ENCODE measurements at regions not wholly inside any gene's neighbourhood (a gene's known extent, or its start where the extent isn't known, plus 50 kb on each side); places are given as distances from the start of the nearest gene placed in this dataset.
A peak's percentile ranks its signal among the peaks of the same experiment; 100 is the strongest.

- POLR2A ChIA-PET (ENCODE audit: unreplicated experiment) = no interaction called here
- peak overlapping the region; percentile 67 for H3K27ac ChIP-seq (ENCODE audit: low read length)
- H3K79me2 ChIP-seq (ENCODE audit: low read length) = peaks cover 61% of the 10 kb centered on the region
Measured at GRCh38 chr4:41362621-41363383, 106.1 kb downstream of the UCHL1 start.

GRCh38 chr4:41363384-41363981 is 106.8 kb downstream of the UCHL1 start:
- ChIA-PET CTCF (no interaction called here), POLR2A (ENCODE audit: unreplicated experiment) (no interaction called here)
- Histone ChIP-seq H3K4me3 (ENCODE audit: low read length) (peak overlapping the region; percentile 85), H3K79me2 (ENCODE audit: low read length) (peaks cover 61% of the 10 kb centered on the region), H3K9me2 (replicated peaks; ENCODE audit: low read length) (no peaks in the 10 kb centered on the region), H4K20me1 (ENCODE audit: low read length) (no peaks in the 10 kb centered on the region), H3K4me2 (ENCODE audit: low read length) (peak overlapping the region; percentile 99), H3K27me3 (ENCODE audit: low read length) (no peaks in the 10 kb centered on the region), H3K9ac (ENCODE audit: low read length) (peak overlapping the region; percentile 33; the same call in 1 of the 2 replicates), H3K9me3 (ENCODE audit: low read length) (no peaks in the 10 kb centered on the region), H3K4me1 (ENCODE audit: insufficient read depth, low read length) (peaks cover 35% of the 10 kb centered on the region), H3K36me3 (ENCODE audit: low read depth, low read length) (no peaks in the 10 kb centered on the region; the same call in 1 of the 2 replicates), H3K27ac (ENCODE audit: low read length) (peak overlapping the region; percentile 67), H3F3A (ENCODE audit: low read length, unreplicated experiment) (no peaks in the 10 kb centered on the region), H2AFZ (ENCODE audit: low read length) (peak overlapping the region; percentile 88)
- intact Hi-C loops (cut with micrococcal nuclease) = no loop called here
- ATAC-seq (peak; percentile 31), DNase-seq (peak; percentile 60)
- BruUV-seq (replicated peaks) = no TSS peak
- TF ChIP-seq, protein P1, sequence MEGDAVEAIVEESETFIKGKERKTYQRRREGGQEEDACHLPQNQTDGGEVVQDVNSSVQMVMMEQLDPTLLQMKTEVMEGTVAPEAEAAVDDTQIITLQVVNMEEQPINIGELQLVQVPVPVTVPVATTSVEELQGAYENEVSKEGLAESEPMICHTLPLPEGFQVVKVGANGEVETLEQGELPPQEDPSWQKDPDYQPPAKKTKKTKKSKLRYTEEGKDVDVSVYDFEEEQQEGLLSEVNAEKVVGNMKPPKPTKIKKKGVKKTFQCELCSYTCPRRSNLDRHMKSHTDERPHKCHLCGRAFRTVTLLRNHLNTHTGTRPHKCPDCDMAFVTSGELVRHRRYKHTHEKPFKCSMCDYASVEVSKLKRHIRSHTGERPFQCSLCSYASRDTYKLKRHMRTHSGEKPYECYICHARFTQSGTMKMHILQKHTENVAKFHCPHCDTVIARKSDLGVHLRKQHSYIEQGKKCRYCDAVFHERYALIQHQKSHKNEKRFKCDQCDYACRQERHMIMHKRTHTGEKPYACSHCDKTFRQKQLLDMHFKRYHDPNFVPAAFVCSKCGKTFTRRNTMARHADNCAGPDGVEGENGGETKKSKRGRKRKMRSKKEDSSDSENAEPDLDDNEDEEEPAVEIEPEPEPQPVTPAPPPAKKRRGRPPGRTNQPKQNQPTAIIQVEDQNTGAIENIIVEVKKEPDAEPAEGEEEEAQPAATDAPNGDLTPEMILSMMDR (conservative IDR thresholded peaks at IDR 0.05; ENCODE audit: low read depth, low read length) = no peak
- TF ChIP-seq EZH2phosphoT487 (IDR thresholded peaks at IDR 0.05; ENCODE audit: borderline replicate concordance, low read length) (no peak), EZH2 (IDR thresholded peaks at IDR 0.05; ENCODE audit: low read length, unreplicated experiment) (no peak)

More at GRCh38 chr4:41362621-41363383, 106.1 kb downstream of the UCHL1 start:
- BruUV-seq (replicated peaks) = no TSS peak
- Histone ChIP-seq H4K20me1 (ENCODE audit: low read length) (no peaks in the 10 kb centered on the region), H3F3A (ENCODE audit: low read length, unreplicated experiment) (no peaks in the 10 kb centered on the region), H3K4me2 (ENCODE audit: low read length) (peak overlapping the region; percentile 99), H3K27me3 (ENCODE audit: low read length) (no peaks in the 10 kb centered on the region), H3K9me2 (replicated peaks; ENCODE audit: low read length) (no peaks in the 10 kb centered on the region), H3K9me3 (ENCODE audit: low read length) (no peaks in the 10 kb centered on the region), H3K9ac (ENCODE audit: low read length) (peak overlapping the region; percentile 60), H3K36me3 (ENCODE audit: low read depth, low read length) (no peaks in the 10 kb centered on the region; the same call in 1 of the 2 replicates), H3K4me1 (ENCODE audit: insufficient read depth, low read length) (peaks cover 35% of the 10 kb centered on the region), H2AFZ (ENCODE audit: low read length) (peak overlapping the region; percentile 88; the same call in 1 of the 2 replicates), H3K4me3 (ENCODE audit: low read length) (peak overlapping the region; percentile 85)
- DNase-seq (no peak), ATAC-seq (no peak)
- TF ChIP-seq, protein P1 (conservative IDR thresholded peaks at IDR 0.05; ENCODE audit: low read depth, low read length) = no peak
- TF ChIP-seq EZH2 (IDR thresholded peaks at IDR 0.05; ENCODE audit: low read length, unreplicated experiment) (no peak), EZH2phosphoT487 (IDR thresholded peaks at IDR 0.05; ENCODE audit: borderline replicate concordance, low read length) (no peak)
- intact Hi-C loops (cut with micrococcal nuclease) = no loop called here
- CTCF ChIA-PET = no interaction called here

- Histone ChIP-seq H3K9ac (ENCODE audit: low read length) (no peak overlapping the region), H3K9me3 (ENCODE audit: low read length) (no peaks in the 10 kb centered on the region), H3K9me2 (replicated peaks; ENCODE audit: low read length) (no peaks in the 10 kb centered on the region), H3K4me3 (ENCODE audit: low read length) (no peak overlapping the region), H3K27ac (ENCODE audit: low read length) (no peak overlapping the region), H4K20me1 (ENCODE audit: low read length) (no peaks in the 10 kb centered on the region), H3K4me2 (ENCODE audit: low read length) (peak overlapping the region; percentile 99), H3K79me2 (ENCODE audit: low read length) (peaks cover 61% of the 10 kb centered on the region), H3K36me3 (ENCODE audit: low read depth, low read length) (no peaks in the 10 kb centered on the region; the same call in 1 of the 2 replicates), H3K27me3 (ENCODE audit: low read length) (no peaks in the 10 kb centered on the region), H2AFZ (ENCODE audit: low read length) (no peak overlapping the region), H3F3A (ENCODE audit: low read length, unreplicated experiment) (no peaks in the 10 kb centered on the region), H3K4me1 (ENCODE audit: insufficient read depth, low read length) (peaks cover 32% of the 10 kb centered on the region)
- DNase-seq = no peak
- CTCF ChIA-PET = no interaction called here
- no TSS peak for BruUV-seq (replicated peaks)
- intact Hi-C loops (cut with micrococcal nuclease) = no loop called here
- no peak for TF ChIP-seq EZH2 (IDR thresholded peaks at IDR 0.05; ENCODE audit: low read length, unreplicated experiment)
- TF ChIP-seq EZH2phosphoT487 (IDR thresholded peaks at IDR 0.05; ENCODE audit: borderline replicate concordance, low read length) = no peak
- TF ChIP-seq, protein P1 (conservative IDR thresholded peaks at IDR 0.05; ENCODE audit: low read depth, low read length) = no peak
- POLR2A ChIA-PET (ENCODE audit: unreplicated experiment) = no interaction called here
- no peak for ATAC-seq
Measured at GRCh38 chr4:41364876-41365275, 108.1 kb downstream of the UCHL1 start.

All from PC-3 (cell line).